PC-9 (cell line): ENCODE measurements at regions not wholly inside any gene's neighbourhood (a gene's known extent, or its start where the extent isn't known, plus 50 kb on each side); places are given as distances from the start of the nearest gene placed in this dataset.

Source experiments
- EZH2 ChIP-seq: fragments of 200-600 bp; sonication (generic); IDR thresholded peaks from 2 replicates; pipeline ENCODE4 v1.8.0; 2017; ENCODE audit warnings: antibody characterized with exemption, low read depth
- TF ChIP-seq, protein P1 (sequence below): fragments of 200-600 bp; sonication (generic); conservative IDR thresholded peaks from 2 replicates; pipeline ENCODE4 v1.6.1; 2017; ENCODE audit warnings: mixed run types, antibody characterized with exemption, mild to moderate bottlenecking, moderate library complexity

DNA sequence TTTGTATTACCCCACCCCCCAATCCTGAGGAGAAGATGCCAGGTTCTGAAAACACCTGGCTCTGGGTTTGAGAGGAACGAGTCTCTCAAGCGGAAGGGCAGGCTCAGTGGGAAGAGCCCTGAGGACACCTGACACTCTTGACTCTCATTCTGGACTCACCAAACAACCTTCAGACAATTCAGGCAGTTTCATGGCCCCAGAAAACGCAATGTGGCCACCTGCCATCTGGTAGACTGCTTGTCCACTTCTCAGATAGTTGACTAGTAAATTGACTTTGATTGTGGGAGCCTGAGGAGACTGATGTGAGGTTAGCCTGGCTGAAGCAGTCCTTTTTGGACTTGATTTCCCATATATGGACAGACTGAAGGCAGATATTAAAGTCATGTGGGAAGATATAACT is 117.5 kb upstream of the FSTL4 start:
- TF ChIP-seq, protein P1, sequence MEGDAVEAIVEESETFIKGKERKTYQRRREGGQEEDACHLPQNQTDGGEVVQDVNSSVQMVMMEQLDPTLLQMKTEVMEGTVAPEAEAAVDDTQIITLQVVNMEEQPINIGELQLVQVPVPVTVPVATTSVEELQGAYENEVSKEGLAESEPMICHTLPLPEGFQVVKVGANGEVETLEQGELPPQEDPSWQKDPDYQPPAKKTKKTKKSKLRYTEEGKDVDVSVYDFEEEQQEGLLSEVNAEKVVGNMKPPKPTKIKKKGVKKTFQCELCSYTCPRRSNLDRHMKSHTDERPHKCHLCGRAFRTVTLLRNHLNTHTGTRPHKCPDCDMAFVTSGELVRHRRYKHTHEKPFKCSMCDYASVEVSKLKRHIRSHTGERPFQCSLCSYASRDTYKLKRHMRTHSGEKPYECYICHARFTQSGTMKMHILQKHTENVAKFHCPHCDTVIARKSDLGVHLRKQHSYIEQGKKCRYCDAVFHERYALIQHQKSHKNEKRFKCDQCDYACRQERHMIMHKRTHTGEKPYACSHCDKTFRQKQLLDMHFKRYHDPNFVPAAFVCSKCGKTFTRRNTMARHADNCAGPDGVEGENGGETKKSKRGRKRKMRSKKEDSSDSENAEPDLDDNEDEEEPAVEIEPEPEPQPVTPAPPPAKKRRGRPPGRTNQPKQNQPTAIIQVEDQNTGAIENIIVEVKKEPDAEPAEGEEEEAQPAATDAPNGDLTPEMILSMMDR, result no peak
- no peak for TF ChIP-seq EZH2
